ENCODE measurements at regions not wholly inside any gene's neighbourhood (a gene's known extent, or its start where the extent isn't known, plus 50 kb on each side); places are given as distances from the start of the nearest gene placed in this dataset.
"Not testable (repeated sequence)": the region's sequence is repeated elsewhere in the genome, so short reads cannot be mapped to it uniquely, and the experiment has no call there.

DNA sequence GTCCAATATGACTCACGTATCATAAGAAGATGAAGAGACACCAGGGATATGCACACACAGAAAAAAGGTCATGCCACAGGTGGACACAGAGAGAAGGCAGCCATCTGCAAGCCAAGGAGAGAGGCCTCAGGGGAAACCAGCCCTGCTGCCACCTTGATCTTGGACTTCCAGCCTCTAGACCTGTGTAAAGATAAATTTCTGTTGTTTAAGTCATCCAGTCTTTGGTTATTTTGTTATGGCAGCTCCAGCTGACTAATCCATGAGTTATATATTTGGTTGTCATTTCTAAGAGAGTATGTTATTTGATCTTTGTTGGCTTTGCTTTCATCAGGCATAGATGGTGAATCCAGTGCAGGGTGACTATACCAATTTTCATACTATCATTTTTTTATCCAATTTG is 130.2 kb upstream of the DAP start:
- DNase-seq (no peak), ATAC-seq (no peak)
- no peaks in the 10 kb centered on the region for H3K36me3 ChIP-seq
- no peak overlapping the region for H3K4me3 ChIP-seq
- H3K27me3 ChIP-seq: no peaks in the 10 kb centered on the region
- intact Hi-C loops (cut with DNase I): no loop called here
- TF ChIP-seq, protein P1, sequence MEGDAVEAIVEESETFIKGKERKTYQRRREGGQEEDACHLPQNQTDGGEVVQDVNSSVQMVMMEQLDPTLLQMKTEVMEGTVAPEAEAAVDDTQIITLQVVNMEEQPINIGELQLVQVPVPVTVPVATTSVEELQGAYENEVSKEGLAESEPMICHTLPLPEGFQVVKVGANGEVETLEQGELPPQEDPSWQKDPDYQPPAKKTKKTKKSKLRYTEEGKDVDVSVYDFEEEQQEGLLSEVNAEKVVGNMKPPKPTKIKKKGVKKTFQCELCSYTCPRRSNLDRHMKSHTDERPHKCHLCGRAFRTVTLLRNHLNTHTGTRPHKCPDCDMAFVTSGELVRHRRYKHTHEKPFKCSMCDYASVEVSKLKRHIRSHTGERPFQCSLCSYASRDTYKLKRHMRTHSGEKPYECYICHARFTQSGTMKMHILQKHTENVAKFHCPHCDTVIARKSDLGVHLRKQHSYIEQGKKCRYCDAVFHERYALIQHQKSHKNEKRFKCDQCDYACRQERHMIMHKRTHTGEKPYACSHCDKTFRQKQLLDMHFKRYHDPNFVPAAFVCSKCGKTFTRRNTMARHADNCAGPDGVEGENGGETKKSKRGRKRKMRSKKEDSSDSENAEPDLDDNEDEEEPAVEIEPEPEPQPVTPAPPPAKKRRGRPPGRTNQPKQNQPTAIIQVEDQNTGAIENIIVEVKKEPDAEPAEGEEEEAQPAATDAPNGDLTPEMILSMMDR (IDR thresholded peaks at IDR 0.05): no peak
- H3K4me1 ChIP-seq: no peaks in the 10 kb centered on the region
- H3K9me3 ChIP-seq: no peaks in the 10 kb centered on the region
- no peak overlapping the region for H3K27ac ChIP-seq

DNA sequence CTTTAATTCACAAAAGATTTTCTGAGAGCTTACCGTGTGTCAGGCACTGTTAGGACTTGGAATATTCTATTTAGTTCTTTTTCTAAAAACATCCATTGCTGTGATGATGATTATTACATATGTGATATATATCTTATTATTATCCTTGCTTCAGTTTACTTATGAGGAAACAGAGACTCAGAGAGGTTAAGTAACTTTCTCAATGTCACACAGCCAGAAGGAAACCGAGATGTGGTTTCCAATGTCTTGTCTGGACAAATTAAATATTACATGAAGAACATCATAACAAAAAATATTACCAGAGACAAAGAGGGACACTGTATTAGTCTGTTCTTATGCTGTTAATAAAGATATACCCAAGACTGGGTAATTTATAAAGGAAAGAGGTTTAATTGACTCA is 125.5 kb upstream of the DAP start:
- no peak overlapping the region for H3K4me3 ChIP-seq
- DNase-seq: no peak
- H3K36me3 ChIP-seq: no peaks in the 10 kb centered on the region
- ATAC-seq: no peak
- no peaks in the 10 kb centered on the region for H3K4me1 ChIP-seq
- intact Hi-C loops (cut with DNase I): no loop called here
- TF ChIP-seq, protein P1 (IDR thresholded peaks at IDR 0.05): no peak
- no peaks in the 10 kb centered on the region for H3K9me3 ChIP-seq
- no peaks in the 10 kb centered on the region for H3K27me3 ChIP-seq
- H3K27ac ChIP-seq: no peak overlapping the region

- H3K9me3 ChIP-seq: no peaks in the 10 kb centered on the region
- no peaks in the 10 kb centered on the region for H3K27me3 ChIP-seq
- ATAC-seq (no peak), DNase-seq (no peak)
- no peak overlapping the region for H3K27ac ChIP-seq
- no peak overlapping the region for H3K4me3 ChIP-seq
- no peaks in the 10 kb centered on the region for H3K36me3 ChIP-seq
- TF ChIP-seq, protein P1 (IDR thresholded peaks at IDR 0.05): no peak
- H3K4me1 ChIP-seq: no peaks in the 10 kb centered on the region
- intact Hi-C loops (cut with DNase I): no loop called here
These were observed 124.0 kb upstream of the DAP start for GRCh38 chr5:10885026-10885425.

DNA sequence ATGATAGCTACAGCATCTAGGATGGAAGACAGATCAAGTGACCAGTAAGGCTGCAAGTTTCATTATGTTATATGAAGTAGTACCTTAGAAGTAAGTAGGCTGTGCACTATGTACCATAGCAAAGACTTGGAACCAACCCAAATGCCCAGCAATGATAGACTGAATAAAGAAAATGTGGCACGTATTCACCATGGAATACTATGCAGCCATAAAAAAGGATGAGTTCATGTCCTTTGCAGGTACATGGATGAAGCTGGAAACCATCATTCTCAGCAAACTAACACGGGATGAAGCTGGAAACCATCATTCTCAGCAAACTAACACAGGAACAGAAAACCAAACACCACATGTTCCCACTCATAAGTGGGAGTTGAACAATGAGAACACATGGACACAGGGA is 122.9 kb upstream of the DAP start:
- ATAC-seq; DNase-seq; H3K27ac ChIP-seq; intact Hi-C loops (cut with DNase I); H3K4me1 ChIP-seq; H3K27me3 ChIP-seq; H3K36me3 ChIP-seq; H3K4me3 ChIP-seq; H3K9me3 ChIP-seq: not testable (repeated sequence)

DNA sequence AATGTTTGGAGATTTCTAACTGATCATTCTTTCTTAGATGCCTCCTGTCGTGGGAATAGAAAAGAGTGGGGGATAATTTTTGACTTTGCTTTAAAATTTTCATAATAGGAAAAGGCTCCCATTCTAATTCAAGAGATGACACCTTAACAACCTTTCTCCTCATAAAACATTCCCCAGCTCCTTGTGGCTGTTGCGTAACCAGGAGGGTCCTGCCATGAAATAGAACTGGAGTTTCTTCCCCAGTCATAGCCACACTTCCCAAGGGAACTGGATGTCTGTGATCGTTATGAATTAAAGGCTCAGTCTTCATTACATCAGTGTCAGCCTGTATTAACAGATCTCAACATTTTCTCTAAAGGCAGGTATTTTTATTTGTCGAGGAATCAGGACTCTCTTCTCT is 119.9 kb upstream of the DAP start:
- ATAC-seq (no peak), DNase-seq (no peak)
- TF ChIP-seq, protein P1 (IDR thresholded peaks at IDR 0.05): no peak
- no peak overlapping the region for H3K4me3 ChIP-seq
- no peaks in the 10 kb centered on the region for H3K9me3 ChIP-seq
- no peaks in the 10 kb centered on the region for H3K36me3 ChIP-seq
- H3K4me1 ChIP-seq: no peaks in the 10 kb centered on the region
- H3K27ac ChIP-seq: no peak overlapping the region
- no peaks in the 10 kb centered on the region for H3K27me3 ChIP-seq
- intact Hi-C loops (cut with DNase I): no loop called here

GRCh38 chr5:10876996-10877395 is 116.0 kb upstream of the DAP start:
- H3K4me1 ChIP-seq; H3K4me3 ChIP-seq; H3K9me3 ChIP-seq; intact Hi-C loops (cut with DNase I); DNase-seq; H3K36me3 ChIP-seq; H3K27ac ChIP-seq; ATAC-seq; H3K27me3 ChIP-seq: not testable (repeated sequence)

DNA sequence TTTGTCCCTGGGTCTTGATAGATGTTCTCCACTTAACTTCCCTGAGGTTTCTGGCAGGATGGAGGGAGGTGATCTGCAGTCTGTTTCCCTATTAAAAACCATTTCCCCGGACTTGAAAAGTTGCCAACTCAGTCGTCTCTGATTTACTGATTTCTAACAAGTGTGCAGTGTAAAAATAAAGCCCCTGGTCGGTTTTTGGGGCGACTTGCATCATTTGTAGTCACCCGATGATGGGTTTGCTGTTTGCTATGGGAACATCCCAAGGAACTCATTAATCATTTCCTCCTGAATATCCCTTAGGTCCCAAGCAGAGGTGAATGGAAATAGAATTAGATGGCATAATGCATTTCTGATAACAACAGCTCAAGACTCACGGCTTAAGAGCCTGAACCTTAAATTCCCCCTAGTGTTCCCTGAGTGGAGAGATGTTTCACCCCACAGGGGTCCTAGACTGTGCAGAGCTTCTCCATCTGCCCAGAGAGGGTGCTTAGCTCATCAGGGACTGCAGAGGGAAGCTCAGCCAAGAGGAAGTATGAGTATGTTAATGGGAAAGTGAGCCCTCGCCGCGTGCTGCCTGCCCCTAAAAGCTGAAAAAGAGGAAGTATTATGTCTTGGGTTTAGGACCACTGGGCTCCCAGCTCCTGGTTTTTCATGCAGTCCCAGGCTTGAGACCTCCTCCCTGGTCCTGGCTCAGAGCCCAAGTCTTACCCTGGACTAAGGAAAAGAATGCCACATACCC is 115.1 kb upstream of the DAP start:
- Histone ChIP-seq H3K4me3 (no peak overlapping the region), H3K9me3 (no peaks in the 10 kb centered on the region), H3K27me3 (no peaks in the 10 kb centered on the region), H3K4me1 (no peaks in the 10 kb centered on the region), H3K36me3 (no peaks in the 10 kb centered on the region), H3K27ac (no peak overlapping the region)
- TF ChIP-seq, protein P1 (IDR thresholded peaks at IDR 0.05): no peak
- DNase-seq (no peak), ATAC-seq (peak; percentile 70)
- intact Hi-C loops (cut with DNase I): no loop called here

Data from upper lobe of right lung (tissue), 1 donor.